ENCODE measurements at regions not wholly inside any gene's neighbourhood (a gene's known extent, or its start where the extent isn't known, plus 50 kb on each side); places are given as distances from the start of the nearest gene placed in this dataset.
"Not testable (repeated sequence)": the region's sequence is repeated elsewhere in the genome, so short reads cannot be mapped to it uniquely, and the experiment has no call there.

- no peak for TF ChIP-seq POLR2AphosphoS5 (IDR thresholded peaks at IDR 0.05)
- TF ChIP-seq EP300 (IDR thresholded peaks at IDR 0.05): no peak
- TF ChIP-seq CTCF (IDR thresholded peaks at IDR 0.05): no peak
- no peak for TF ChIP-seq POLR2A (IDR thresholded peaks at IDR 0.05)
Observed at GRCh38 chr7:68785036-68785435, 813.2 kb upstream of the AUTS2 start.

GRCh38 chr7:68787566-68787965, 810.7 kb upstream of the AUTS2 start:
- WGBS: 70% methylated on average over 5 of the region's 5 CpGs
- no peaks in the 10 kb centered on the region for H3K36me3 ChIP-seq
- DNase-seq (ENCODE audit: low spot score in 2 of 2): no peak

More at GRCh38 chr7:68785036-68785435, 813.2 kb upstream of the AUTS2 start:
- H3K27ac ChIP-seq: no peak overlapping the region
- H3K4me1 ChIP-seq: no peaks in the 10 kb centered on the region
- H3K4me3 ChIP-seq: no peak overlapping the region
- H3K27me3 ChIP-seq: no peaks in the 10 kb centered on the region
- H3K9me3 ChIP-seq: no peaks in the 10 kb centered on the region
- no peak for DNase-seq (ENCODE audit: low spot score in 2 of 2)
- H3K36me3 ChIP-seq: no peaks in the 10 kb centered on the region
- 35% methylated on average over 3 of the region's 3 CpGs for WGBS

GRCh38 chr7:68788529-68788928, 809.7 kb upstream of the AUTS2 start:
- H3K27ac ChIP-seq; H3K4me1 ChIP-seq; DNase-seq (ENCODE audit: low spot score in 2 of 2); H3K4me3 ChIP-seq; H3K36me3 ChIP-seq; H3K27me3 ChIP-seq; H3K9me3 ChIP-seq: not testable (repeated sequence)
- WGBS: 97% methylated on average over 2 of the region's 2 CpGs

More at GRCh38 chr7:68787566-68787965, 810.7 kb upstream of the AUTS2 start:
- TF ChIP-seq EP300 (IDR thresholded peaks at IDR 0.05) (no peak), POLR2AphosphoS5 (IDR thresholded peaks at IDR 0.05) (no peak), CTCF (IDR thresholded peaks at IDR 0.05) (no peak), POLR2A (IDR thresholded peaks at IDR 0.05) (no peak)
- Histone ChIP-seq H3K4me1 (no peaks in the 10 kb centered on the region), H3K4me3 (no peak overlapping the region), H3K9me3 (no peaks in the 10 kb centered on the region), H3K27ac (no peak overlapping the region), H3K27me3 (no peaks in the 10 kb centered on the region)

DNA sequence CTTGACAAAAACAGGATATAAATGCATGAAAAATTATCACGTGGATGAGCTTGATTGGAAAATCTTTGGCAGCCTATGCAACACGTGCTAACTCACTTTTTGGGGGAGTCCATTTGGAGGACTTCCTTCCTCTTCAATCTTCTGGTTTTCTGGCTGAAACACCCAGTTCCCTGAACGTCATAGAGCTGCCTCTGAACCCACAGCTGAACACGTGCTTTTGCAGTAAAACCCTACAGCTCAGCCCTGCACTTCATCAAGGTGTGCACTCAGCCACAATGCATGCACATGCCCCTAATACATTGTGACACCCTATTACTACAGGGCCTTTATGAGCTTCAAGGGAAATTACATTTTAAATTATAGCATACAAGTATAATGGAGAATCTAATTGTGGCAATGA, 808.7 kb upstream of the AUTS2 start:
- TF ChIP-seq POLR2AphosphoS5 (IDR thresholded peaks at IDR 0.05): no peak
- no peak for TF ChIP-seq EP300 (IDR thresholded peaks at IDR 0.05)
- no peak for TF ChIP-seq CTCF (IDR thresholded peaks at IDR 0.05)
- no peak for TF ChIP-seq POLR2A (IDR thresholded peaks at IDR 0.05)
- no peaks in the 10 kb centered on the region for H3K36me3 ChIP-seq

DNA sequence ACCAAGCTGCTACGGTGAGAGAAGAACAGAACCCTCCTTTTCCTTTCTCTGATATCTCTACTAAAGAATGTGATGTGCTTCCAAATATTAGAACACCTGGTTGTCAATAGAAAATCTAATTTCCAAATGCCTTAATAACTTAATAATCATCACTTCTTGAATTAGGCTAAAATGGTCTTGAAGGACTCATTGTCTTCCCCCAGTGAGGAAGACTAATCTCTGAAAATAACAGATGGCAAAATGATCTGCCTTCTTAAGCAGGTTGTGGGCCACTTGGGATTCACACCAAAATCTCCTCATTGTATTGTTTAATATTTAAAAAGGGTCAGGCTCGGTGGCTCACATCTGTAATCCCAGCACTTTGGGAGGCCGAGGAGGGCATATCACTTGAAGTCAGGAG, 805.9 kb upstream of the AUTS2 start:
- no peaks in the 10 kb centered on the region for H3K9me3 ChIP-seq
- no peaks in the 10 kb centered on the region for H3K36me3 ChIP-seq
- no peaks in the 10 kb centered on the region for H3K27me3 ChIP-seq
- H3K4me1 ChIP-seq: no peaks in the 10 kb centered on the region
- 53% methylated on average over 3 of the region's 3 CpGs for WGBS
- no peak overlapping the region for H3K4me3 ChIP-seq
- no peak for DNase-seq (ENCODE audit: low spot score in 2 of 2)
- no peak overlapping the region for H3K27ac ChIP-seq
- TF ChIP-seq POLR2AphosphoS5 (IDR thresholded peaks at IDR 0.05): no peak
- TF ChIP-seq POLR2A (IDR thresholded peaks at IDR 0.05): no peak
- TF ChIP-seq CTCF (IDR thresholded peaks at IDR 0.05): no peak
- no peak for TF ChIP-seq EP300 (IDR thresholded peaks at IDR 0.05)

More for the DNA sequence above, 808.7 kb upstream of the AUTS2 start:
- no peak overlapping the region for H3K4me3 ChIP-seq
- H3K27me3 ChIP-seq: no peaks in the 10 kb centered on the region
- H3K9me3 ChIP-seq: no peaks in the 10 kb centered on the region
- 34% methylated on average over 4 of the region's 4 CpGs for WGBS
- H3K4me1 ChIP-seq: no peaks in the 10 kb centered on the region
- DNase-seq (ENCODE audit: low spot score in 2 of 2): no peak
- no peak overlapping the region for H3K27ac ChIP-seq

- no peak for DNase-seq (ENCODE audit: low spot score in 2 of 2)
- Histone ChIP-seq H3K9me3 (no peaks in the 10 kb centered on the region), H3K36me3 (no peaks in the 10 kb centered on the region), H3K4me1 (no peaks in the 10 kb centered on the region), H3K27me3 (no peaks in the 10 kb centered on the region), H3K4me3 (no peak overlapping the region), H3K27ac (no peak overlapping the region)
- 96% methylated on average over 1 of the region's 1 CpG for WGBS
- no peak for TF ChIP-seq POLR2AphosphoS5 (IDR thresholded peaks at IDR 0.05)
- TF ChIP-seq EP300 (IDR thresholded peaks at IDR 0.05): no peak
- no peak for TF ChIP-seq CTCF (IDR thresholded peaks at IDR 0.05)
- TF ChIP-seq POLR2A (IDR thresholded peaks at IDR 0.05): no peak
Observed at GRCh38 chr7:68793513-68793912, 804.8 kb upstream of the AUTS2 start.
